ENCODE measurements at regions not wholly inside any gene's neighbourhood (a gene's known extent, or its start where the extent isn't known, plus 50 kb on each side); places are given as distances from the start of the nearest gene placed in this dataset.

- Histone ChIP-seq H4K20me1 (ENCODE audit: insufficient read depth, low read length) (no peaks in the 10 kb centered on the region), H3K9me2 (replicated peaks; ENCODE audit: insufficient read depth, low read length) (no peaks in the 10 kb centered on the region), H2AFZ (ENCODE audit: low read length) (no peak overlapping the region), H3K27ac (ENCODE audit: low read length) (peak overlapping the region; percentile 61; the same call in 1 of the 2 replicates), H3K79me2 (ENCODE audit: low read length) (no peaks in the 10 kb centered on the region), H3K36me3 (replicated peaks; ENCODE audit: insufficient read depth, low read length) (no peaks in the 10 kb centered on the region), H3K4me1 (ENCODE audit: low read length) (peaks cover 46% of the 10 kb centered on the region), H3K9me3 (replicated peaks; ENCODE audit: insufficient read depth, low read length) (no peaks in the 10 kb centered on the region), H3F3A (ENCODE audit: insufficient read depth, low read length) (peaks cover 19% of the 10 kb centered on the region), H3K4me3 (ENCODE audit: low read length) (no peak overlapping the region), H3K27me3 (replicated peaks; ENCODE audit: insufficient read depth, low read length) (no peaks in the 10 kb centered on the region), H3K9ac (ENCODE audit: low read length) (no peak overlapping the region), H3K4me2 (ENCODE audit: low read depth, low read length) (peak overlapping the region; percentile 58)
- no peak for TF ChIP-seq EZH2 (optimal IDR thresholded peaks at IDR 0.05; ENCODE audit: low read depth, low read length)
- TF ChIP-seq CTCF (IDR thresholded peaks at IDR 0.05; ENCODE audit: low read length), result no peak
- TF ChIP-seq EZH2phosphoT487 (IDR thresholded peaks at IDR 0.05; ENCODE audit: low read length), result no peak
- DNase-seq, result peak; percentile 68
These were observed 241.4 kb upstream of the MEX3C start for GRCh38 chr18:51438797-51439350.

GRCh38 chr18:51442012-51442411 is 244.5 kb upstream of the MEX3C start:
- 0 out of 2 replicates have a peak overlapping the region, but pooled peaks have one; percentile 13 for H2AFZ ChIP-seq (ENCODE audit: low read length)
- H3K79me2 ChIP-seq (ENCODE audit: low read length), result no peaks in the 10 kb centered on the region
- peaks cover 40% of the 10 kb centered on the region for H3F3A ChIP-seq (ENCODE audit: insufficient read depth, low read length)
- peak overlapping the region; percentile 5; the same call in 1 of the 2 replicates for H3K27ac ChIP-seq (ENCODE audit: low read length)
- no peaks in the 10 kb centered on the region for H3K36me3 ChIP-seq (replicated peaks; ENCODE audit: insufficient read depth, low read length)
- no peaks in the 10 kb centered on the region for H3K9me2 ChIP-seq (replicated peaks; ENCODE audit: insufficient read depth, low read length)
- H3K9ac ChIP-seq (ENCODE audit: low read length), result no peak overlapping the region
- no peak overlapping the region for H3K4me3 ChIP-seq (ENCODE audit: low read length)
- peaks cover 71% of the 10 kb centered on the region for H3K4me1 ChIP-seq (ENCODE audit: low read length)
- H3K27me3 ChIP-seq (replicated peaks; ENCODE audit: insufficient read depth, low read length), result no peaks in the 10 kb centered on the region
- TF ChIP-seq EZH2phosphoT487 (IDR thresholded peaks at IDR 0.05; ENCODE audit: low read length), result no peak
- TF ChIP-seq EZH2 (optimal IDR thresholded peaks at IDR 0.05; ENCODE audit: low read depth, low read length), result no peak
- no peak for TF ChIP-seq CTCF (IDR thresholded peaks at IDR 0.05; ENCODE audit: low read length)
- peak overlapping the region; percentile 38 for H3K4me2 ChIP-seq (ENCODE audit: low read depth, low read length)
- DNase-seq, result peak; percentile 59
- H3K9me3 ChIP-seq (replicated peaks; ENCODE audit: insufficient read depth, low read length), result no peaks in the 10 kb centered on the region
- H4K20me1 ChIP-seq (ENCODE audit: insufficient read depth, low read length), result no peaks in the 10 kb centered on the region

GRCh38 chr18:51446571-51447210 is 249.2 kb upstream of the MEX3C start:
- no peaks in the 10 kb centered on the region for H3K9me2 ChIP-seq (replicated peaks; ENCODE audit: insufficient read depth, low read length)
- H3K27ac ChIP-seq (ENCODE audit: low read length), result peak overlapping the region; percentile 94
- no peaks in the 10 kb centered on the region for H3K79me2 ChIP-seq (ENCODE audit: low read length)
- peak overlapping the region; percentile 25; the same call in 1 of the 2 replicates for H2AFZ ChIP-seq (ENCODE audit: low read length)
- peak overlapping the region; percentile 50 for H3K9ac ChIP-seq (ENCODE audit: low read length)
- peaks cover 38% of the 10 kb centered on the region for H3F3A ChIP-seq (ENCODE audit: insufficient read depth, low read length)
- DNase-seq, result peak; percentile 52
- H3K4me2 ChIP-seq (ENCODE audit: low read depth, low read length), result peak overlapping the region; percentile 92
- TF ChIP-seq EZH2phosphoT487 (IDR thresholded peaks at IDR 0.05; ENCODE audit: low read length) (no peak), EZH2 (optimal IDR thresholded peaks at IDR 0.05; ENCODE audit: low read depth, low read length) (no peak), CTCF (IDR thresholded peaks at IDR 0.05; ENCODE audit: low read length) (no peak)
- peak overlapping the region; percentile 9; the same call in 1 of the 2 replicates for H3K4me3 ChIP-seq (ENCODE audit: low read length)
- no peaks in the 10 kb centered on the region for H3K36me3 ChIP-seq (replicated peaks; ENCODE audit: insufficient read depth, low read length)
- H4K20me1 ChIP-seq (ENCODE audit: insufficient read depth, low read length), result no peaks in the 10 kb centered on the region
- no peaks in the 10 kb centered on the region for H3K27me3 ChIP-seq (replicated peaks; ENCODE audit: insufficient read depth, low read length)
- peaks cover 59% of the 10 kb centered on the region for H3K4me1 ChIP-seq (ENCODE audit: low read length)
- no peaks in the 10 kb centered on the region for H3K9me3 ChIP-seq (replicated peaks; ENCODE audit: insufficient read depth, low read length)
